Natural killer cell (primary cell): ENCODE measurements at regions not wholly inside any gene's neighbourhood (a gene's known extent, or its start where the extent isn't known, plus 50 kb on each side); places are given as distances from the start of the nearest gene placed in this dataset.

ENCODE experiments used
- ATAC-seq, 3 donors: fragments of 150-1000 bp in 2 of 3; fragments of 200-7000 bp in 1 of 3; cut with Tn5 transposase; 1 replicate in 1 of 3; 2 replicates in 2 of 3; pipeline ENCODE4 v1.10.0; 2021; ENCODE audit warnings: mild to moderate bottlenecking in 2 of 3, moderate library complexity in 2 of 3
- DNase-seq, 2 donors: peaks; one replicate each; pipeline versions ENCODE4 v3.0.0 to v3.0.0-alpha.2; 2013 to 2021; ENCODE audit warnings: mixed read lengths in 1 of 2
- H3K27ac ChIP-seq: one replicate; pipeline ENCODE4 v1.5.1; 2013; ENCODE audit warnings: mild to moderate bottlenecking, low read length
- H3K27me3 ChIP-seq: one replicate; pipeline ENCODE4 v1.6.1; 2013; ENCODE audit warnings: low read length; ENCODE audit not compliant: control insufficient read depth, insufficient read depth
- H3K36me3 ChIP-seq: one replicate; pipeline ENCODE4 v1.6.1; 2013; ENCODE audit warnings: low read length; ENCODE audit not compliant: control insufficient read depth, insufficient read depth
- H3K4me1 ChIP-seq: one replicate; pipeline ENCODE4 v1.6.1; 2013; ENCODE audit warnings: low read length; ENCODE audit not compliant: control insufficient read depth, insufficient read depth
- H3K4me3 ChIP-seq: one replicate; pipeline ENCODE4 v1.5.1; 2013; ENCODE audit warnings: low read length
- H3K9me3 ChIP-seq: one replicate; pipeline ENCODE4 v1.6.1; 2013; ENCODE audit warnings: low read length; ENCODE audit not compliant: control insufficient read depth, insufficient read depth
- H3K27ac Mint-ChIP-seq, 2 donors: one replicate each; pipeline ENCODE4 v1.8.0; 2022; ENCODE audit warnings: mild to moderate bottlenecking in 2 of 2, mixed read lengths in 2 of 2, moderate library complexity in 1 of 2
- H3K27me3 Mint-ChIP-seq, 2 donors: one replicate each; pipeline ENCODE4 v1.8.0; 2022; ENCODE audit warnings: low read depth in 2 of 2, mixed read lengths in 2 of 2
- H3K36me3 Mint-ChIP-seq: one replicate; pipeline ENCODE4 v1.8.0; 2022; ENCODE audit warnings: mixed read lengths
- H3K4me1 Mint-ChIP-seq, 2 donors: one replicate each; pipeline ENCODE4 v1.8.0; 2022; ENCODE audit warnings: mixed read lengths in 2 of 2
- H3K4me3 Mint-ChIP-seq: one replicate; pipeline ENCODE4 v1.8.0; 2022; ENCODE audit warnings: mild to moderate bottlenecking, moderate library complexity, mixed read lengths
- H3K9me3 Mint-ChIP-seq, 2 donors: one replicate each; pipeline ENCODE4 v1.8.0; 2022; ENCODE audit warnings: mixed read lengths in 2 of 2
- WGBS: methylation state at CpG from one replicate; pipeline ENCODE4 v1.1.7; 2013; ENCODE audit warnings: missing lambda C conversion rate; ENCODE audit not compliant: insufficient coverage; 5-methylcytosine and 5-hydroxymethylcytosine counted together
- intact Hi-C: fragments of 100-400 bp; cut with micrococcal nuclease; formaldehyde crosslinking; loops from one replicate; pipeline ENCODE4 v1.14.2; 2022
- TF ChIP-seq, protein P1 (sequence below): fragments of 200-600 bp; IDR thresholded peaks from one replicate; pipeline ENCODE4 v1.8.0; 2022; ENCODE audit warnings: antibody characterized with exemption

DNA sequence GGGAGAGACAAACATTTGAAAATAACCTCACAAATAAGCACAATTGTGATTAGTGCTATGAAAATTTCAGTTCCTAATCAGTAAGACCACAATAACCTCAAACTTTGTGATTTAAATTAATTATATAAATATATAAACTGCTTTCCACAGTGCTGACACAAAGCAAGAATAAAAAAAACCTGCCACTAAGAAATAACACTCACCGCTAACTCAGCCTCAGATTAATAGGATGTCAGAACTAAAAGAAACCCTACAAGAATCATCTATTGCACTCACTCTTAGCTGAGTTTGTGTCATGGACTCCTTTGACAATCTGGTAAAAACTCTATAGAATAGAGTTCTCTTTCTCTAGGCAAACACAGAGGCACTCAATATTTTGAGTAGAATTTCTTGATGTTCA, 68.4 kb downstream of the SLC41A2 start:
- Histone ChIP-seq H3K4me3 (no peak overlapping the region), H3K27me3 (peaks cover 2% of the 10 kb centered on the region), H3K9me3 (no peaks in the 10 kb centered on the region), H3K36me3 (no peaks in the 10 kb centered on the region), H3K27ac (no peak overlapping the region), H3K4me1 (no peaks in the 10 kb centered on the region)
- Mint-ChIP-seq H3K36me3 (no peaks in the 10 kb centered on the region), H3K4me1 (no peaks in the 10 kb centered on the region), H3K27me3 (peaks cover 21 to 24% of the 10 kb centered on the region in 2 donors), H3K4me3 (no peak overlapping the region), H3K9me3 (no peaks in the 10 kb centered on the region), H3K27ac (no peak overlapping the region)
- 100% methylated on average over 1 of the region's 1 CpG for WGBS
- intact Hi-C loops = no loop called here
- TF ChIP-seq, protein P1, sequence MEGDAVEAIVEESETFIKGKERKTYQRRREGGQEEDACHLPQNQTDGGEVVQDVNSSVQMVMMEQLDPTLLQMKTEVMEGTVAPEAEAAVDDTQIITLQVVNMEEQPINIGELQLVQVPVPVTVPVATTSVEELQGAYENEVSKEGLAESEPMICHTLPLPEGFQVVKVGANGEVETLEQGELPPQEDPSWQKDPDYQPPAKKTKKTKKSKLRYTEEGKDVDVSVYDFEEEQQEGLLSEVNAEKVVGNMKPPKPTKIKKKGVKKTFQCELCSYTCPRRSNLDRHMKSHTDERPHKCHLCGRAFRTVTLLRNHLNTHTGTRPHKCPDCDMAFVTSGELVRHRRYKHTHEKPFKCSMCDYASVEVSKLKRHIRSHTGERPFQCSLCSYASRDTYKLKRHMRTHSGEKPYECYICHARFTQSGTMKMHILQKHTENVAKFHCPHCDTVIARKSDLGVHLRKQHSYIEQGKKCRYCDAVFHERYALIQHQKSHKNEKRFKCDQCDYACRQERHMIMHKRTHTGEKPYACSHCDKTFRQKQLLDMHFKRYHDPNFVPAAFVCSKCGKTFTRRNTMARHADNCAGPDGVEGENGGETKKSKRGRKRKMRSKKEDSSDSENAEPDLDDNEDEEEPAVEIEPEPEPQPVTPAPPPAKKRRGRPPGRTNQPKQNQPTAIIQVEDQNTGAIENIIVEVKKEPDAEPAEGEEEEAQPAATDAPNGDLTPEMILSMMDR = no peak
- DNase-seq = no peak
- no peak for ATAC-seq

DNA sequence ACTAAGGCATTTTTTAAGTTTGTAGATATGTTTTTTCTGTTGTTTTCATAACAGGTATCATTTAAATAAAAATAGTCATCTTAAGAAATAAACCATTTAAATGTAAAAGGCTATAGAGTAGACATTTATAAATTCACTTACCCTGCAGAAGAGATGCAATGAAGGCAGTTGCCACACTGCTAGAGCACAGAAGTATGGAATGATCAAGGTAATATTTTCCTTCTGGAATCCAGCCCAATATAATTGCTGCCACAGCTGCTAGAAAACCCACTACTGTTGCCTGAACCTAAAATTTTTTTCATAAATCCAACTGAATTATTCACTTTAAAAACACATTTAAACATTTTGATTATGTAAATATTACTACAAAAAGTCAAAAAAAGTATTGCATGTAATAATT, 69.2 kb downstream of the SLC41A2 start:
- DNase-seq = no peak
- Histone ChIP-seq H3K4me3 (no peak overlapping the region), H3K4me1 (no peaks in the 10 kb centered on the region), H3K36me3 (no peaks in the 10 kb centered on the region), H3K9me3 (no peaks in the 10 kb centered on the region), H3K27ac (no peak overlapping the region), H3K27me3 (peaks cover 2% of the 10 kb centered on the region)
- TF ChIP-seq, protein P1 = no peak
- Mint-ChIP-seq H3K4me3 (no peak overlapping the region), H3K27ac (no peak overlapping the region), H3K4me1 (no peaks in the 10 kb centered on the region), H3K27me3 (peaks cover 23 to 24% of the 10 kb centered on the region in 2 donors), H3K36me3 (no peaks in the 10 kb centered on the region), H3K9me3 (no peaks in the 10 kb centered on the region)
- intact Hi-C loops = no loop called here
- ATAC-seq = no peak

DNA sequence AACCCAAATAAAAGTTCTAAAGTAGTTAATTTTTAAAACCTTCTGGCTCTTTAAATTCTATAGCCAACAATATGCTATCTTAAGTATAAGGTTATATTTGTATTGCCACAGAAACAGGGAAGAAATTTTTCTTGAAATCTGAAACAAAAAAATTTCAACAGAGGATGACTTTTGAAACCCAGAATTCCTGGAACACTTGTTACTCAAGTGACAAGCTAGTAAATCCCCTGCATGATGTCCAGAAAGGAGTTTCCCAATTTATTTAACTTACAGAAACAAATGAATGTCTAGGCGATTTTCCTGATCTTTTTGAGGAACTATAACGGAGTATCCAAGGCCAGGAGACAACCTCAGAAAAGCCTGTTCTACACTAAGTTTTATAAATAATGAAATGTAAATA, 69.6 kb downstream of the SLC41A2 start:
- H3K27me3 ChIP-seq = peaks cover 2% of the 10 kb centered on the region
- no peak overlapping the region for H3K4me3 Mint-ChIP-seq
- no peaks in the 10 kb centered on the region for H3K36me3 Mint-ChIP-seq
- H3K9me3 Mint-ChIP-seq = no peaks in the 10 kb centered on the region
- intact Hi-C loops = no loop called here
- H3K27ac ChIP-seq = no peak overlapping the region
- H3K4me3 ChIP-seq = no peak overlapping the region
- peaks cover 19 to 24% of the 10 kb centered on the region in 2 donors for H3K27me3 Mint-ChIP-seq
- no peaks in the 10 kb centered on the region for H3K36me3 ChIP-seq
- no peak overlapping the region for H3K27ac Mint-ChIP-seq
- H3K4me1 Mint-ChIP-seq = no peaks in the 10 kb centered on the region
- H3K9me3 ChIP-seq = no peaks in the 10 kb centered on the region
- no peak for DNase-seq
- H3K4me1 ChIP-seq = no peaks in the 10 kb centered on the region
- TF ChIP-seq, protein P1 = no peak
- 100% methylated on average over 1 of the region's 2 CpGs for WGBS
- ATAC-seq = no peak

DNA sequence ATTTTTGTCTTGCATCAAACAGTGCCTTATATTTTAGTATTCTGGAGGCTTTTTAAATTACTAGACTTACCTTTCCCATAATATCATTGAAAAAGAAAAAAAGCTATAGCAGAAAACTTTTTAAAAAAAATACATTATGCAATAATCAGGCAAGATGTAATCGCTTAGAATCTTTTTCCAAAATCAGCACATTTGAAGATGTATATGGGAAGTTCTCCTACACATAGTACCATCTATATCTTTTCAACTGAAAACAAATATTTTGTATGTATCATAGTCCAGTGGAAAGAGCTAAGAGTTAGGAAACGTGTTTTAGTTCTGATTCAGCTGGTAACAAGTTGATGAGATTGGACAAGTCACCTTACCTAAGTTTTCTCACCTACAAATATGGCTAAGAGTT, 70.6 kb downstream of the SLC41A2 start:
- no peak overlapping the region for H3K4me3 Mint-ChIP-seq
- no peaks in the 10 kb centered on the region for H3K36me3 ChIP-seq
- intact Hi-C loops = no loop called here
- H3K9me3 Mint-ChIP-seq = no peaks in the 10 kb centered on the region
- no peak overlapping the region for H3K4me3 ChIP-seq
- H3K4me1 Mint-ChIP-seq = no peaks in the 10 kb centered on the region
- no peaks in the 10 kb centered on the region for H3K4me1 ChIP-seq
- no peaks in the 10 kb centered on the region for H3K9me3 ChIP-seq
- H3K27me3 Mint-ChIP-seq = peaks cover 15 to 24% of the 10 kb centered on the region in 2 donors
- peaks cover 2% of the 10 kb centered on the region for H3K27me3 ChIP-seq
- TF ChIP-seq, protein P1 = no peak
- H3K36me3 Mint-ChIP-seq = no peaks in the 10 kb centered on the region
- ATAC-seq = no peak
- no peak overlapping the region for H3K27ac Mint-ChIP-seq
- no peak overlapping the region for H3K27ac ChIP-seq
- DNase-seq = no peak
- WGBS = no CpG with 5 or more reads among the region's 2 CpGs
